Fibroblast of peridontal ligament (primary cell): ENCODE measurements at regions not wholly inside any gene's neighbourhood (a gene's known extent, or its start where the extent isn't known, plus 50 kb on each side); places are given as distances from the start of the nearest gene placed in this dataset.

Experiments used
- DNase-seq: peaks from one replicate; pipeline ENCODE4 v3.0.0-alpha.2; 2010; ENCODE audit errors: extremely low read depth

DNA sequence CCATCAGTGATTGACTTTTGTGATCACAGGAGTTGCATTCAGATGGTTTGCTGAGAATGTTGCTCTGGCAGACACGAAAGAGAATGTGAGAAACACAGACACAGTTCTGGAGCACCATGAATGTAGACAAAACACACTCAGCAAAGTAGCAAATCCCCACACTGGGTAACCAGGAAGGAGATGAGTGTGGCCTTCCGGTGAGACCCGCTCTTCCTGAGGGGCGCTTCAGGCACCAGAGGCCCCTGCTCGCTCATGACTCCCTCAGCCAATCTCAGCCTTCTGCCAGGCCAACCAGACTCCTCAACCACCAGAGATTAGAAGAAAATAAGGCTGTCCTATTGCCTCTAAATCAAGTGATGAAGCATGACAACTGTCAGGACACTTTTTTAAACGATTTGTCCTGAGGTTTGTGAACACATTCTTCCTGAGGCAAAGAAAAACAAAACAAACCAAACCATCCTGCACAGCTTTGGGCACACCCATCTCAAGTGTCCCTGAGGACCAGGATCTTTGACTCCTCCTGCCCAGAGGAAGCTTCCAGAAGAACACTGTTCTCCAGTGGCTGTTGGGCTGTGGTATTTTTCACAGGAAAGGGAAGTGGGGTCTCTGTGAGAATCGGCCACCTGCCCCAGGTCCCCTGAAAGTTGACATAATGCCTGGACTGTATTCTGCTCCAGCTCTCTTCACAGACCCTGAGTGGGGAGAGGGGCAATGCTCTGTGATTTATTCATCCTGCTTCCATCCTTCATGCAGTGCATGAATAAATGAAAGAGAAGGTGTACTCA is 152.8 kb downstream of the BCL11A start:
- no peak for DNase-seq

DNA sequence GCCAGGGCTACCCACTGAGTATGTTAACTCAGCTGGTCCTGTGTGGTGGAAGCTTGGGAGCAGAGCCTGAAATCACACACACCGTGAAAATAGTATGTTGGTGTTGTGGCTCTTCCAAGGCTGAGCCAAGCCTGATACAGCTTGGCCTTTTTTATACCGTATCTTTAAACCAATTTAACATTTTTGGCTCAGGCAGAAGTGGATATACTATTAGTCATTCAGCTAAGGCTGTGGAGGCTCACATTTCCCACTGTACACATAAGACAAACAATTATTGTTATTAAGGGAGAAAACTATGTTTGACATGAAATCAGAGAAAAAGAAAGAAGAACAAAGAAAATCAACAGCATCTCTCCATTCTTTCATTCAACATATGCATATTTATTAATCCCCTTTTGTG is 159.0 kb downstream of the BCL11A start:
- DNase-seq = peak; percentile 81

DNA sequence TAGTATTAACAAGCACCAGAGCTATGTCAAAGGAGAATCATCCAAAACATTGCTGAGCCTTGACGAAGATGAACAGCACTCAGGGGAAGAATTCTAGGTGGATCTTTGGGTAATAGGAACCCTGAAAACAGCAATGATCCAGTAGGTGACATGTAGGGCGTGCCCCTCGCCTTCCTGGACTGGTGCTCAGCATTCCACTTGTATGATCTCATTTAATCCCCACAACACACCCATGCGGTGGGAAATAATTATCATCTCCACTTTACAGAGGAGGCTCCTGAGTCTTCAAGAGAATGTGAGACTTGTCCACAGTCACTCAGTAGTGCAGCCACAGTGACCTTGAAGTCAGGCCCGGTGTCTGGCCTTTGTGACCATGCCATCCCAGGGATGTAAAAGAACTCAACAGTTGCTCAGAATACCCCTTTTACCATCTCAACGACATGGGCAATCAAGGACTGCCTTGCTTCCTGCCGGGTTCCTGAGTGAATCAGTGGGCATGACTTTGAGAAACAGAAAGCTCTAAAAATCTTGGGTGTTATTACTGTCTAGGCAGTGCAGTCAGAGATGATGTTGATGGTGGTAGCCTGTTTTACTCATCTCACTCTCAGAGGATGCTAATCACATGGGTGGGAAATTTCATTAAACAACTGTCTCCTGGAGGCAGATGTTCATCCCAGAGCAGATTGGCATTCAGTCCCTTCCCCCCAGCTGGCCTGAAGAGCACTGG is 161.6 kb downstream of the BCL11A start:
- no peak for DNase-seq

DNA sequence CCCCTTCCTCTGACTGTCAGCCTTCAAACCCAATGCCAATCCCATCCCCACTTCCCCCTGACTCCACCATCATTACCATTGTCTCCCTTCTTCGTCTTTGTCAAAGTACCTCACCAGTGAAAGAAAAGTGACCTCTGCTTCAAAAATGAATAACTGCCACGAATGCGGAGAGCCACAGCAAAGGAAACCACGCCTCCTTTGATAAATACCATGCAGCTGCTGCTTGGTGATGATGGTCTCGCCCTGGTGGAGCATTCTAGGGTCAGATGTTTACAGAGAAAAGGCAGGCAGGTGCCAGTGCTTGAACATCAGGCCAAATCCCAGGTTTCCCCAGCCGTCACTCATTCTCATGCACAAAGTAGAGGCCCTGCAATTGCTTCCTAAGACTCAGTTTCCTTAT is 162.2 kb downstream of the BCL11A start:
- DNase-seq = no peak

DNA sequence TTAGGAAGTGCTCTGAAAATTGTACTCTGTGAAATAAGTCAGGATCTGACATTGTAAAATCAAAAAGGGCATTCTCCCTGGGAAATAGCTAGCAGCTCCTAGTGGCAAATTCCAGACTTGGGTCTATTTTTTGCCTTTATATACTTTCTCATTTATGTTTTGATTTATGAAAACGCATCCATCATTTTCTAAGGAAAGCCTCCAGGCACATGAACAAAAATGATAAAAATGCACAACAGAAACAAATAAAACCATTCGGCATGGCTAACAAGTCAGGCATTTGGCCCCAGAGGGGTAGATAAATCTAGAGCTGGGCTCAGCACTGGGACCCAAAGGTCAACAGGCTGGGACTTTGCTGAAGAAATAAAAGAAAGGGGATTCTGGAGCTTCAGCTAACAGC is 167.0 kb downstream of the BCL11A start:
- peak; percentile 42 for DNase-seq

DNA sequence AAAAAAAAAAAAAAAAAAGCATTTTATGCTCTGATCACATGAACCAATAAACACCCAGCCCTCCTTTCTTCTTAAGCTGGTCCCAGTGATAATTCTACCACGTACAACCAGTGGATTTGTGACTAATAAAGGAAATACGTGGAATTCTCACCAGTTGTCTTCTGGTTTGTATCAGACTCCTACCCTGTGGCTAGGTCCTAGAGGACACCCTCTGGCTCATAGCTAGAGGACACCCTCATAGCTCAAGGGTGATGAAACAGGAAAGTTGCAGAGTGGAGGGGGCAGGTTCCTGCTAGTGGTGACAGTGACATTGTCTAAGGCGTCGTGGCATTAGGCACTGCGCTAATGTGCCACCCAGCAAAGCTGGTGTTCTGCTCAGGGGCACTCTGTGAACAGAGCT is 167.8 kb downstream of the BCL11A start:
- no peak for DNase-seq

DNA sequence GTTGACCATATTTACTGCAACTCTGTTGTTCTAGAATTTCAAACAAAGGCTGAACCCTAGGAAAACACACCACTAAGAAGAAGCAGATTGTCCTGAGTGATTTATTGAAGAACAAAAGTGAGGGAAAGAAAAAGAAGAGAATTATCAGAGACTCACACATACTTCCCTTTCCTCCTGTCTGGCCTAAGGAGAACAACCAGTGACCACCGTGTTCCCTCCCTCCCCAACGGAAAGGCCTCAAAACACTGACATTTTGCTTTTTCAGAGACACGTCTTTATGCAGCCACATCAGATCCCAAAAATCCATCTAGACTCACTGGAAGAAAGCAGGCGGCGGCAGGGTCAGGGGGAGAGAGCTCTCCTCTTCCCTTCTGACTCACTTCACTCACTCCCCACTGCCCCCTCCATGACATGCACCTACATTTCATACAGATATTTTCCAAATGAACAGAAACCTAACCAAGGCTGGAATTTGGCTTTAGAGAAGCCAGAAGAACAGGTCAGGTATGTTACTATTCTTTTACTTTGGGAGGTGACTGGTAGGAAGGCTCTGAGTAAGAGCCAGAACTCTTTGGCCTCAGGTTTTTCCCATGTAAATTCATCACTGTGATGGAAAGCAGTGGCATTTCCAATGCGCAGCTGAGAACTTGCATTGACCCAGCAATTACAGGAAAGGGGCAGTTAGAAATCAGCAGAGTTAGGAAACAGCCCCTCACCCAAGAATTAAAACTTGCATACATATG is 169.9 kb downstream of the BCL11A start:
- no peak for DNase-seq

DNA sequence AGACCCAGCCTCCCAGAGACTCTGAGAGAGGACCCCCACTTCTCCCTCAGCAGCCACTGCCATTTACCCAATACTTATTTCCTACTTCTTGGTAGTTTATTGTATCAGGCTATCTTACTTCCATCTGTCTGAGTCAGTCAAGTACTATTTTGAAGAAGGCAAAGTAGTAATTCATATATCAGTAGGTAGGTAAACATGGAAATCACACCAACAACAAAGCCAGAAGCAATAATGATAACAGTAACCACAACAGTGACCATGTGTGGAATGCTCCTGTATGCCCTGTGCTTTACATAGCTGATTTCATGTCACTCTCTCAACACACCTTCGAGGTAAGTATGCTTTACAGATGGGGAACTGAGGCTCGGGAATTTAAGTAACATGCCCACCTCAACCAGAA is 173.0 kb downstream of the BCL11A start:
- no peak for DNase-seq

DNA sequence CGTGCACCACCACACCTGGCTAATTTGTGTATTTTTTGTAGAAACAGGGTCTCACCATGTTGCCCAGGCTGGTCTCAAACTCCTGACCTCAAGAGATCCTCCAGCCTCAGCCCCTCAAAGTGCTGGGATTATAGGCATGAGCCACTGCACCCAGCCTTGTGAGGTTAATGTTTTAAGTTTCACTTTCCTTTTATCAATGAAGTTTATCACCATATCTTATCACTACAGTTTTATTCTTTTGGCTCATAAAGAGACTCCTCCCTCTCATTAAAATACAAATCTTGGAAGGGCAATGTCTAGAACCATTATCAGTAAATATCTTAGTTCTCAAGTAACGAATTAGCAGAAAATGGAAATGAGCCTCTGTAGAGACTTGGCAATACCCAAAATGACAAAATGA is 173.8 kb downstream of the BCL11A start:
- DNase-seq = no peak

DNA sequence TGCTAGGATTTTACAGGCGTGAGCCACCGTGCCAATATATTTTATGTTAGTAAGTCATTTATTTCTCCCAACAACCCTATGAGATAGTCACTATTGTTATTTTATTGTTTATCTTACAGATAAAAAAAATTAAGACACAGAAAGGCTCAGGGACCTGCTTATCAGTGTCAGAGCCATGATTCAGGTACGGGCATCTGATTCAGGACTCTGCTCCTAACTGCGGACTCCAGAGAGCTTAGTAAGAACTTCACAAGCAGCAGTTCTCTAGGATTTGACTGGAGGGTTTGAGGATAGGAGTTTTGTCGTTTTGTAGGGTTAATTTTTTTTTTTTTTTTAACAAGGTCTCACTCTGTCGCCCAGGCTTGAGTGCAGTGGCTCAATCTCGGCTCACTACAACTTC is 174.2 kb downstream of the BCL11A start:
- DNase-seq = no peak

DNA sequence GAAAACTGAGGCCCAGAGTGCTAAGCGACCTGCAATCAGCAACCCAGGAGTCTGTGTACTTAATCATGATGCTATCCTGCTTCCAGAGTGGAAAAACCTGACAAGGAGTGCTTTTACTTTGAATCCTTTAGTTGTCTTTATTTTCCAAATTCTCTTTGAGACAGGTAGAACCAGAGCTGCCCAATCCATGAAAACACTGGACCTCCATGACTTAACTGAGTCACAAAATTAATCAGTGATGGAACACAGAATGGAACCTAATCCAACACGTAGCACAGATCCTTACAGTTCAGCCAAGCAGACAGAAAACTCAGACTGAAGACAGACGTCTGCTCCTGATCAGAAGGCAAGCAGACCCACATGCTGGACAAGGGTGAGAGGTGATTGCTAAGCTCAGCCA is 175.6 kb downstream of the BCL11A start:
- DNase-seq = no peak

DNA sequence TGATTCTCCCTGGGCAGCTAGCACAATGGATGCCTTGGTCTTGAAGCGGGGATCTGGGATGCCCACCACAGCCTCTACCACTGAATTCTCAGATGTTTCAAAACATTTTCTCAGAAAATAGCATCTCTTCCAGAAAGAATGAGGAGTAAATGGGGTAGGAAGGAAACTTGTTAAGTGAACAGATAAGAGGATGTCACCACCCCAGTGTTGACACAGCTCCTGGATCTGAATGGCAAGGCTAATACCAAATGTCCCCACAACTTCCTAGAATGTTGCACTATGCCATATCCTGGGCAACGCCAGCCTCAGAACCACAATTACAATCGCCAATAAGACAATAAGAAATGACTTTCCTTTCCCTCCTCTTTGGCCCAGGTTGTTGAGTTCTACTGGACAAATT is 177.2 kb downstream of the BCL11A start:
- DNase-seq = no peak

DNA sequence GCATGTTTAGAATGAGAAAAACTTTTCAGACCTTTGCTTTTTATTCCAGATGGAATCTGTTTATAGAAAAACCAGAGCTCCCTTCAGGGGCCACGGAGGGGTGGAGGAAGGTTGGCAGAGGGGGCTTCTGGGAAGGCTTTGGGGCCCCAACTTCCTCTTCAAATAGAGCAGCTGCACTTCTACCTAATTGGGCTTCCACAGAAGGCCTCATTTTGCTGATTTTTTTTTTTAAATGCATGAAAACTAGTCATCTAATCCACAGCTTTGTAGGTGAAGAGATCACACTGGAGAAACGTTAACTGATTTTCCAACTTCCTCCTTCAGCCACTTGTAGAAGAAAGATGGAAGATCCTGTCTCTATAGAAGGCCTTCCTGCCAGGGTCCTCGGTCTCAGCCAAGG is 181.8 kb downstream of the BCL11A start:
- DNase-seq = no peak

DNA sequence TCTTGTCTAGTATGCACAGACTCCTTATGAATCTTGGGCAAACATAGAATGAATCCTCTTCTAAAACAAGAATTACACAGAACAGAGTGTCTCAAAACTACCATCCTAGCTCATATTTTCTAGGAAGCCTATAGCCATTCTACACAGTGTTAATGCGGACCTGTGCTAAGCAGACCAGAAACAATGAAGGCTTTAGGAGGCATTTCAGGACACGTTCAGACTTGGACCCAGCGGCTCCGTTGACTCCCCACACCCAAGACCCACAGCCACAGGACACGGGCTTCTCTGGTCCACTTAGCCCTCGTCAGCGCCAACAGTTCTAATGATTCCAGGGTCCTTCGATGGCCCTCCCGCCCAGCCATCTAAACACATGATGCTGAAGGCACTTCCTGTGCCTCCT is 182.2 kb downstream of the BCL11A start:
- no peak for DNase-seq

DNA sequence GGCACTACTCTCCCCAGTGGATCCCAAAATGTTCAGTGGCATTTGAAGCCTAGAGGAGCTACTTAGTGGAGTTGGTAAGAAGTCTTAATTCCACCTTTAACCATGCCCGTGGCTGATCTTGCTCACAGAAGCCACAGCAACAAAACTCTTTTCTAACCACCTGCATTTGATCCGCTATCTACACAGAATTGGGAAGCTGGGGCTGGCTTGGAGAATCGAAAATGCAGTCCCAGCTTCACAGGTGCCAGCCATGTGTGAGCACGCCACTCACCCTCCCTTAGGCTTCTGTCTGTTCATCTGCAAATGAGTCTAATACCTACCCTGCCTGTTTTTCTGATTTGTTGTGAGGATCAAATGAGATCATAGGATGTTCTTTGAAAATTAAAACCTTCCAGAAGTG is 182.6 kb downstream of the BCL11A start:
- no peak for DNase-seq

DNA sequence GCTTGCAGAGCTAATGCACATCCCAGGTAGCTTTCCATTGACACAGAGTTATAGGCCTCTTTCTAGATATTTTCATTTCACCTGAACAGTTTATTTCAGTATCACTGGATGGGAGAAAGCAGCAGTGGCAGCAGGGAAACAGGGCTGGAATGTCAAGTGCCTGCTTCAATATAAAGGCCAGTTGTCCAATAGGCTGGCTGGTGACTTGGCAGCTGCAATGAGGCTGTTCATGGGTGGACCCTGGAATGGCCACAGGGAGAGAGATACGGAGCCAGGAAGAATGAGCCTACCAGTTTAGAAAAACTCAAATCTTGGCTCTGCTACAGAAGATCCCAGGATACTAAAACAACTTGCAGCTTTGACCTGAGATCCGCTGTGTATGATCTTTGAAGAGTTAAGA is 185.0 kb downstream of the BCL11A start:
- no peak for DNase-seq

DNA sequence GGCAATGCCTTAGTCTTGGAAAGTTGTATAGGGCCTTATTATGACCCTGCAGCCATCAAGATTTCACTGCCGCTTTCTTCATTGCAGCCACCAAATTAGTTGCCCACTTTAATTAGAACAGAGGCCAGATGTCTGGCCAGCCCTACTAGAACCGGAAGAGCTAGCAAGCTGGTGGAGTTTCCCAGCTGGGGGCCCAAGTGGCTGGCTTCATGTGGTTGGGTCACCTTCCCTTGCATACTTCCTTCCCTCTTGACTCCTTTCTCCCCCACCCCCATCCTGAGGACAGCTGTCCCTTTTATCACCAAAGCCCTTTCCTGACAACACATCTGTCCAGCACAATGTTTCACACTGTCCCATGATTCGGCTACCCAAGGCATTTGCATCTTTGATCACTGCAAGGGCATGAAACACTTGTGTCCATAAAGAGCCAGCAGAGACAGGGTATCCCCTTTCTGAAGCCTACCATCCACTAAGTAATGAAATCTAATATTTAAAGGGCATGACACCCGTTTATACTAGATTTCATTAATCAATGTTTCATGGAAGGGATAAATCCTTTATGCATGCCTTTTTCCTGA is 187.2 kb downstream of the BCL11A start:
- no peak for DNase-seq

DNA sequence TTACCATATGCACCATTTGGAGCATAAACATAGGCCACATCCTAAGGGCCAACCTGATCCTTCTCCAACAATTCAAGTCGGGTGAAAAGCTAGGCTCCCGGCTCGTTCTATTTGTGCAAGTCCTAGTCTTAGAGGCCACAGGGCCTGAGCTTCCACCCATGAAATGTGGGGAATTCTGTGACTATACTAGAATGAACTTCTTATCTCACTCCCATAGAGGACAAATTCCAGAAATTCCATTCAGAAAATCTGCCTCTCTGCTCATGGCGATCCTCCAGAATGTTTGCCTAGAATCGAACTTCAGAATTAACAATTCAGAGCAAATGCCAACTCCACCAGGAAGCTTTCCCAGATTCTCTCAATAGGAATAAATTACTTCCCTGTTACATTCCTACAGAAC is 187.9 kb downstream of the BCL11A start:
- DNase-seq = no peak

DNA sequence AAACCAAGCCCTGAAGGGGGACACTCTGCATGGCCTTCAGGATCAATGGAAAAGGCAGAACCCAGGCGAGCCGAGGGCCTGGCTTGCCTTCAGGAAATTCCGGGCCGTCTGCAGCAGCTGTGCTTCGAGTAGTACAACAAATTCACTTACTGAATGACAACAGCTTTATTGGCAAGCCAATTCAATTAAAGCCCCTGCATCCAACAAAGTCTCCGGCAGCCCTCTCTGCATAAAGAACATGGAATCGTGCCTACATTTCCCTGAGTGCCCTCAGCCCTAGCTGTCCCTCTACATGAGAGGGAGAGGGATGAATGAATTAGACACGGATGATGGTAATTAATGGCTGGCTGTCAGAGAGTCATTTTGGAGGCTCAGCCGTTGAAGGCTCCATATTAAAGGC is 189.0 kb downstream of the BCL11A start:
- DNase-seq = no peak

DNA sequence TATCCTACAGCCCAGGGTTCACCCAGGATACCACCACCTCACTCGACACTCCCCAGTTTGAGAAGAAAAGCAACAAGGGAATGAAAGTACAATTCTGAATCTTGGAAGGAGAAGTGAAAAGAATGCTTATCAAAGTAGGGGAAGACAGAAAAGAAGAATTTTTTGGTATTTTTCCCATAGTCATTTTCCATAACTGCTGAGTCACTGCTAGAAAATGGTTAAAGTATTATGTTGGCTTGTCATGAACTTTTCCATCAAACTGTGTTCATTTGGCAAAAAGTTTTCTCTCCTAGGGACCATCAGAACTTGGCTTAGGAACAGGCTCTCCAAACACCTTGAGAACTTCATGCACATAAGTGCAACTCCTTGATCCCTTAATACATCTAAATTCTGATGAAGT is 192.0 kb downstream of the BCL11A start:
- peak; percentile 5 for DNase-seq

DNA sequence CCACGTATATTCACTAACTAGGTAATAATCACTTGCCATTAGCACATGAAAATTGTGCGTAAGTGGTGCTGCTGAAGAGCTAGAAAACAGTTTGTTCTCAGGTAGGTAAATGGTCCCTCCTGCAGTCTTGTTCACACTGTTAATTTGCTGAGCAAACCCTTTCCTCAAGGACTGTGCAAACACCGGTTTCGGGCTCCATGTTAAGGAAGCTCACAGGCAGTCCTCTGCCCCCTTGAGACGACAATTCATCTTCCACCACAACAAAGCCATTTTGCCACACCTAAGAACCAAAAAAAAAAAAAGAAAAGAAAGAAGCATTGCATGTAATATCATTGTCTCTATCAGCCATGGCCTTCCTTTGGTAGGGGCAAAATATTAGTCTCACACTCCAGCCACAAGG is 193.9 kb downstream of the BCL11A start:
- DNase-seq = no peak

DNA sequence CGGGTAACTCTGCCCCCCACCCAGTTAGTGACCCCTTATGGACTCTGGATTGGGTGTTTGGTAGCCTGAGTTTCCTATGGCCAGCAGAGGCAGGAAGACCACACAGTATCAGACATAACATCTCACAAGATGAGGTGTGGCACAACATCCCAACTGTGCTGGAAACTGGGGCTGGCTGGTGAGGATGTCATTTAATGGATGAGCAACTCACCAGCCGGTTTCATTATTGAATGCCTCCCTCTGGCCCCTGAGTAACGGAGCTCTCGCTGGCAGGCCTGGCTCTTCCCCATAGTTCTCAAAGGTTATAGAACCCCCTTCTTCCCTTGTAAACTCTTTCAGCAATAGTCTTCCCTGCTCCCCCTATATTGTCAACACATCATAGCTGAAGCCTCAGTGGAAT is 195.0 kb downstream of the BCL11A start:
- DNase-seq = no peak

DNA sequence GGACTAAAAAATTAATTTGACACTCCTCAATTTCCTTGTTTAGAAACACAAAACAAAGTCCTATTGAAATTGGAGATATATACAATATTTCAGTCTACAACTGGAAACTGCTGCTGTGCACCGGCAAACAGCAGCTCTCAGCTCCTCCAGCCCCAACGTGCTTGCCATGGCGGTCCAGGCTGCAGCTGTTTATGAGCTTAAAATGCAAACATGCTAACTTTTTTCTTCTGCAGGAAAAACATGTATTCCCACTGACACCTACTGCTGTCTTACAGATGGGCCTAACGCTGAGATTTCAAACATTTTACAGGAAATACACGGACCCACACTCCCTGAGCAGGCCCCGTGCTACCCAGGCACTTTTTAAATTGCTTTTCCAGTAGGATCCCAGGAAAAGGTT is 195.5 kb downstream of the BCL11A start:
- no peak for DNase-seq
